ENCODE measurements at regions not wholly inside any gene's neighbourhood (a gene's known extent, or its start where the extent isn't known, plus 50 kb on each side); places are given as distances from the start of the nearest gene placed in this dataset.

DNA sequence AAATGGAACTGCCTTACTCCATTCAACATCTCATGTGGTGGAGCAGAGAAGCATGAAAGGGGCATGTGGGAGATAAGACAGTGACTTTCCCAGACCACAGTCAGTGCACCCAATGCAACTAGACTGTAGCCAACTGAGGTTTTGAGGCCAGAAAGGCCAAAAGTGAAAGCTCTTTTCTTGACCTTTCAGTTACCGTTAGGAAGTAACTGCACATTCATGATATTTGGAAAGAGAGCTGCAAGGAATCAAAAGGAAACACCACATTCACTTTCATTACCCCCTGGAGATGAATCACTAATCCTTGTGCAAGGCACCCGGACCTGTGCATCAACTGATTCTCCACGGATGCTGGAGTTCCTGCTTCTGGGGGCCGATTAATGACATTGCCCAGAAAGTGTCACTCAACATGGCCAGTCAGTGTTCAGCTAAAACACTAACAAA, 72.9 kb upstream of the ELK3 start:
- TF ChIP-seq, protein P1, sequence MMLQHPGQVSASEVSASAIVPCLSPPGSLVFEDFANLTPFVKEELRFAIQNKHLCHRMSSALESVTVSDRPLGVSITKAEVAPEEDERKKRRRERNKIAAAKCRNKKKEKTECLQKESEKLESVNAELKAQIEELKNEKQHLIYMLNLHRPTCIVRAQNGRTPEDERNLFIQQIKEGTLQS (IDR thresholded peaks at IDR 0.05): no peak
- TF ChIP-seq, protein P2, sequence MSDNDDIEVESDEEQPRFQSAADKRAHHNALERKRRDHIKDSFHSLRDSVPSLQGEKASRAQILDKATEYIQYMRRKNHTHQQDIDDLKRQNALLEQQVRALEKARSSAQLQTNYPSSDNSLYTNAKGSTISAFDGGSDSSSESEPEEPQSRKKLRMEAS (IDR thresholded peaks at IDR 0.05): no peak
- TF ChIP-seq, protein P3, sequence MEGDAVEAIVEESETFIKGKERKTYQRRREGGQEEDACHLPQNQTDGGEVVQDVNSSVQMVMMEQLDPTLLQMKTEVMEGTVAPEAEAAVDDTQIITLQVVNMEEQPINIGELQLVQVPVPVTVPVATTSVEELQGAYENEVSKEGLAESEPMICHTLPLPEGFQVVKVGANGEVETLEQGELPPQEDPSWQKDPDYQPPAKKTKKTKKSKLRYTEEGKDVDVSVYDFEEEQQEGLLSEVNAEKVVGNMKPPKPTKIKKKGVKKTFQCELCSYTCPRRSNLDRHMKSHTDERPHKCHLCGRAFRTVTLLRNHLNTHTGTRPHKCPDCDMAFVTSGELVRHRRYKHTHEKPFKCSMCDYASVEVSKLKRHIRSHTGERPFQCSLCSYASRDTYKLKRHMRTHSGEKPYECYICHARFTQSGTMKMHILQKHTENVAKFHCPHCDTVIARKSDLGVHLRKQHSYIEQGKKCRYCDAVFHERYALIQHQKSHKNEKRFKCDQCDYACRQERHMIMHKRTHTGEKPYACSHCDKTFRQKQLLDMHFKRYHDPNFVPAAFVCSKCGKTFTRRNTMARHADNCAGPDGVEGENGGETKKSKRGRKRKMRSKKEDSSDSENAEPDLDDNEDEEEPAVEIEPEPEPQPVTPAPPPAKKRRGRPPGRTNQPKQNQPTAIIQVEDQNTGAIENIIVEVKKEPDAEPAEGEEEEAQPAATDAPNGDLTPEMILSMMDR (IDR thresholded peaks at IDR 0.05; ENCODE audit: low read depth, low read length, missing input control): no peak
- peak; percentile 52 for TF ChIP-seq NR2F2 (IDR thresholded peaks at IDR 0.05)
- no peak for TF ChIP-seq GABPA (IDR thresholded peaks at IDR 0.05 in 1 of 2, conservative IDR thresholded peaks at IDR 0.05 in 1 of 2)
- no peak for TF ChIP-seq RAD21 (IDR thresholded peaks at IDR 0.05)
- no peak for TF ChIP-seq JUND (IDR thresholded peaks at IDR 0.05)
- TF ChIP-seq SP1 (IDR thresholded peaks at IDR 0.05): no peak
- TF ChIP-seq, protein P4, sequence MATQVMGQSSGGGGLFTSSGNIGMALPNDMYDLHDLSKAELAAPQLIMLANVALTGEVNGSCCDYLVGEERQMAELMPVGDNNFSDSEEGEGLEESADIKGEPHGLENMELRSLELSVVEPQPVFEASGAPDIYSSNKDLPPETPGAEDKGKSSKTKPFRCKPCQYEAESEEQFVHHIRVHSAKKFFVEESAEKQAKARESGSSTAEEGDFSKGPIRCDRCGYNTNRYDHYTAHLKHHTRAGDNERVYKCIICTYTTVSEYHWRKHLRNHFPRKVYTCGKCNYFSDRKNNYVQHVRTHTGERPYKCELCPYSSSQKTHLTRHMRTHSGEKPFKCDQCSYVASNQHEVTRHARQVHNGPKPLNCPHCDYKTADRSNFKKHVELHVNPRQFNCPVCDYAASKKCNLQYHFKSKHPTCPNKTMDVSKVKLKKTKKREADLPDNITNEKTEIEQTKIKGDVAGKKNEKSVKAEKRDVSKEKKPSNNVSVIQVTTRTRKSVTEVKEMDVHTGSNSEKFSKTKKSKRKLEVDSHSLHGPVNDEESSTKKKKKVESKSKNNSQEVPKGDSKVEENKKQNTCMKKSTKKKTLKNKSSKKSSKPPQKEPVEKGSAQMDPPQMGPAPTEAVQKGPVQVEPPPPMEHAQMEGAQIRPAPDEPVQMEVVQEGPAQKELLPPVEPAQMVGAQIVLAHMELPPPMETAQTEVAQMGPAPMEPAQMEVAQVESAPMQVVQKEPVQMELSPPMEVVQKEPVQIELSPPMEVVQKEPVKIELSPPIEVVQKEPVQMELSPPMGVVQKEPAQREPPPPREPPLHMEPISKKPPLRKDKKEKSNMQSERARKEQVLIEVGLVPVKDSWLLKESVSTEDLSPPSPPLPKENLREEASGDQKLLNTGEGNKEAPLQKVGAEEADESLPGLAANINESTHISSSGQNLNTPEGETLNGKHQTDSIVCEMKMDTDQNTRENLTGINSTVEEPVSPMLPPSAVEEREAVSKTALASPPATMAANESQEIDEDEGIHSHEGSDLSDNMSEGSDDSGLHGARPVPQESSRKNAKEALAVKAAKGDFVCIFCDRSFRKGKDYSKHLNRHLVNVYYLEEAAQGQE (IDR thresholded peaks at IDR 0.05): no peak
- no peak for TF ChIP-seq FOXA1 (IDR thresholded peaks at IDR 0.05)
